Hepatocyte (in vitro differentiated cells): ENCODE measurements at regions not wholly inside any gene's neighbourhood (a gene's known extent, or its start where the extent isn't known, plus 50 kb on each side); places are given as distances from the start of the nearest gene placed in this dataset.

Source experiments
- EZH2 ChIP-seq: fragments of 200-600 bp; sonication (generic); IDR thresholded peaks from 2 replicates; pipeline ENCODE4 v1.6.1; 2016; ENCODE audit warnings: antibody characterized with exemption, mild to moderate bottlenecking, borderline replicate concordance
- EZH2phosphoT487 ChIP-seq: fragments of 200-600 bp; sonication (generic); IDR thresholded peaks from one replicate; pipeline ENCODE4 v1.6.1; 2018; ENCODE audit warnings: antibody characterized with exemption, mild to moderate bottlenecking, low read depth, moderate library complexity; ENCODE audit not compliant: unreplicated experiment, severe bottlenecking
- TF ChIP-seq, protein P1 (sequence below): fragments of 200-600 bp; sonication (generic); IDR thresholded peaks from 2 replicates; pipeline ENCODE4 v1.5.1; 2016; ENCODE audit warnings: antibody characterized with exemption, mild to moderate bottlenecking; ENCODE audit not compliant: poor library complexity

DNA sequence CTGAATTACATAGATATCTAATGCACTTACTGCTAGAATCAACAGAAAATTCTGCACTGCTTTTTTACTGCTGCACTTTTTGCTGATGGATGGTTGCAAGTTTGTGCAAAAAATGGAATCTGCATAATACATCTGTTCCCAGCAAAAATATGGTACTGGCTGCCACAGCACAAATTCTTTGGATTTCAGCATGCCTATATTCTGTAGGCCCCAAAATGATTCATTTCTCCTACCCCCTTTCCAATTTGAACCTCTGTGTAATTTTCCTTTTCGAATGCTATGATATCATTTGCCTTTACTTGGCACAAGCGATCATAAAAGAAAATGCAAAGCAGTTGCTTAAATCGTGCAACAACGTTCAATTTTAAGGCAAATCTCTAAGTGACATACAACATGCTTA, 524.2 kb upstream of the NBEA start:
- TF ChIP-seq, protein P1, sequence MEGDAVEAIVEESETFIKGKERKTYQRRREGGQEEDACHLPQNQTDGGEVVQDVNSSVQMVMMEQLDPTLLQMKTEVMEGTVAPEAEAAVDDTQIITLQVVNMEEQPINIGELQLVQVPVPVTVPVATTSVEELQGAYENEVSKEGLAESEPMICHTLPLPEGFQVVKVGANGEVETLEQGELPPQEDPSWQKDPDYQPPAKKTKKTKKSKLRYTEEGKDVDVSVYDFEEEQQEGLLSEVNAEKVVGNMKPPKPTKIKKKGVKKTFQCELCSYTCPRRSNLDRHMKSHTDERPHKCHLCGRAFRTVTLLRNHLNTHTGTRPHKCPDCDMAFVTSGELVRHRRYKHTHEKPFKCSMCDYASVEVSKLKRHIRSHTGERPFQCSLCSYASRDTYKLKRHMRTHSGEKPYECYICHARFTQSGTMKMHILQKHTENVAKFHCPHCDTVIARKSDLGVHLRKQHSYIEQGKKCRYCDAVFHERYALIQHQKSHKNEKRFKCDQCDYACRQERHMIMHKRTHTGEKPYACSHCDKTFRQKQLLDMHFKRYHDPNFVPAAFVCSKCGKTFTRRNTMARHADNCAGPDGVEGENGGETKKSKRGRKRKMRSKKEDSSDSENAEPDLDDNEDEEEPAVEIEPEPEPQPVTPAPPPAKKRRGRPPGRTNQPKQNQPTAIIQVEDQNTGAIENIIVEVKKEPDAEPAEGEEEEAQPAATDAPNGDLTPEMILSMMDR: no peak
- TF ChIP-seq EZH2: no peak
- no peak for TF ChIP-seq EZH2phosphoT487
